Endothelial cell of umbilical vein (primary cell): ENCODE measurements at regions not wholly inside any gene's neighbourhood (a gene's known extent, or its start where the extent isn't known, plus 50 kb on each side); places are given as distances from the start of the nearest gene placed in this dataset.

Experiments
- CTCF ChIP-seq, 2 donors: IDR thresholded peaks; 1 replicate in 1 of 2; 2 replicates in 1 of 2; pipeline ENCODE4 v1.5.1; 2011; ENCODE audit warnings: low read length in 2 of 2, mild to moderate bottlenecking in 2 of 2, moderate library complexity in 2 of 2, control low read depth in 1 of 2, inconsistent platforms in 1 of 2, low read depth in 1 of 2; ENCODE audit not compliant: insufficient read depth in 1 of 2; ENCODE audit errors: extremely low read depth in 1 of 2
- EZH2 ChIP-seq: IDR thresholded peaks from 2 replicates; pipeline ENCODE4 v1.6.1; 2012; ENCODE audit warnings: borderline replicate concordance, low read depth, mild to moderate bottlenecking, moderate library complexity, low read length, inconsistent platforms; ENCODE audit not compliant: severe bottlenecking
- FOS ChIP-seq: IDR thresholded peaks from 2 replicates; pipeline ENCODE4 v1.6.1; 2011; ENCODE audit warnings: mild to moderate bottlenecking, low read length, moderate library complexity, borderline replicate concordance; ENCODE audit not compliant: insufficient read depth
- GATA2 ChIP-seq: IDR thresholded peaks from 2 replicates; pipeline ENCODE4 v1.7.0; 2011; ENCODE audit warnings: low read depth, mild to moderate bottlenecking, moderate library complexity, mixed read lengths, low read length; ENCODE audit not compliant: insufficient read length, insufficient read depth
- JUN ChIP-seq: IDR thresholded peaks from 2 replicates; pipeline ENCODE4 v1.6.1; 2011; ENCODE audit warnings: borderline replicate concordance, low read depth; ENCODE audit not compliant: insufficient read length, insufficient read depth
- MAX ChIP-seq: IDR thresholded peaks from 2 replicates; pipeline ENCODE4 v1.6.1; 2011; ENCODE audit not compliant: insufficient read depth, insufficient read length
- MYC ChIP-seq: IDR thresholded peaks from one replicate; pipeline ENCODE4 v1.6.1; 2011; ENCODE audit warnings: mild to moderate bottlenecking, low read depth, low read length
- POLR2A ChIP-seq: IDR thresholded peaks from 2 replicates; pipeline ENCODE4 v1.6.1; 2012; ENCODE audit warnings: low read depth, mild to moderate bottlenecking, control low read depth, low read length
- POLR2AphosphoS5 ChIP-seq: IDR thresholded peaks from 2 replicates; pipeline ENCODE4 v1.6.1; 2012; ENCODE audit warnings: low read depth, mild to moderate bottlenecking, control low read depth, low read length, moderate library complexity; ENCODE audit not compliant: insufficient read depth

- TF ChIP-seq POLR2AphosphoS5 (no peak), MAX (no peak), CTCF (IDR thresholded peaks at IDR 0.05; ENCODE audit: extremely low read depth in 1 of 2, insufficient read depth in 1 of 2, low read depth in 1 of 2, low read length in 2 of 2) (no peak), EZH2 (no peak), POLR2A (no peak), MYC (no peak), GATA2 (no peak), JUN (no peak), FOS (no peak)
Measured at GRCh38 chr14:61160798-61161197, 120.3 kb downstream of the TMEM30B start.
